Upper lobe of left lung (tissue), 6 donors: ENCODE measurements at regions not wholly inside any gene's neighbourhood (a gene's known extent, or its start where the extent isn't known, plus 50 kb on each side); places are given as distances from the start of the nearest gene placed in this dataset.

Experiments used
- ATAC-seq, 2 donors: fragments of 200-7000 bp; cut with Tn5 transposase; one replicate each; pipeline ENCODE4 v1.9.1; 2022; ENCODE audit warnings: mild to moderate bottlenecking in 2 of 2, moderate library complexity in 2 of 2; ENCODE audit not compliant: low FRiP score in 2 of 2
- DNase-seq, 2 donors: peaks; one replicate each; pipeline ENCODE4 v3.0.0-alpha.2; 2019 to 2020
- H3K27ac ChIP-seq, 4 donors: fragments of 200-600 bp; sonication (generic); one replicate each; pipeline ENCODE4 v1.5.1; 2016 to 2019
- H3K27me3 ChIP-seq, 4 donors: fragments of 200-600 bp; sonication (generic); one replicate each; pipeline ENCODE4 v1.5.1; 2017 to 2019
- H3K36me3 ChIP-seq, 4 donors: fragments of 200-600 bp; sonication (generic); one replicate each; pipeline ENCODE4 v1.5.1; 2016 to 2019
- H3K4me1 ChIP-seq, 4 donors: fragments of 200-600 bp; sonication (generic); one replicate each; pipeline ENCODE4 v1.5.1; 2018 to 2019
- H3K4me3 ChIP-seq, 4 donors: fragments of 200-600 bp; sonication (generic); one replicate each; pipeline ENCODE4 v1.5.1; 2017 to 2019; ENCODE audit warnings: mild to moderate bottlenecking in 2 of 4, moderate library complexity in 1 of 4
- H3K9me3 ChIP-seq, 4 donors: fragments of 200-600 bp; sonication (generic); one replicate each; pipeline ENCODE4 v1.5.1; 2018 to 2019
- EP300 ChIP-seq, 4 donors: sonication (generic); formaldehyde crosslinking; IDR thresholded peaks; one replicate each; pipeline ENCODE4 v1.5.1; 2017; ENCODE audit warnings: antibody characterized with exemption in 4 of 4, control low read depth in 2 of 4
- POLR2A ChIP-seq, 4 donors: fragments of 450-650 bp; IDR thresholded peaks; one replicate each; pipeline ENCODE4 v1.5.1; 2016 to 2017; ENCODE audit warnings: antibody characterized with exemption in 4 of 4, mild to moderate bottlenecking in 2 of 4
- POLR2AphosphoS5 ChIP-seq, 2 donors: sonication (generic); formaldehyde crosslinking; IDR thresholded peaks; one replicate each; pipeline ENCODE4 v1.5.1; 2017; ENCODE audit warnings: antibody characterized with exemption in 2 of 2
- WGBS, 2 donors: methylation state at CpG; one replicate each; pipeline ENCODE4 v1.1.5; 2017 to 2018; 5-methylcytosine and 5-hydroxymethylcytosine counted together
- TF ChIP-seq, protein P1 (sequence below), 6 experiments: fragments of 450-650 bp in 4 of 6; fragments of 200-600 bp in 2 of 6; sonication (generic) in 2 of 6; IDR thresholded peaks; one replicate each; pipeline ENCODE4 v1.5.1; 2016 to 2019; ENCODE audit warnings: antibody characterized with exemption in 6 of 6
- donor health status: DM: no; HTN: no; CAD: no; lungs with moderate emphysema.
- donor health status: DM: no; HTN: yes; CAD: no; lungs with severe emphysema.

GRCh38 chr2:6665093-6666045 is 200.3 kb downstream of the CMPK2 start:
- Histone ChIP-seq H3K4me1 (no peaks in the 10 kb centered on the region), H3K9me3 (no peaks in the 10 kb centered on the region), H3K27ac (no peak overlapping the region), H3K36me3 (no peaks in the 10 kb centered on the region), H3K4me3 (no peak overlapping the region), H3K27me3 (no peaks in the 10 kb centered on the region)
- 71% methylated on average over 8 of the region's 8 CpGs for WGBS, 2 donors
- DNase-seq: no peak
- ATAC-seq: no peak
- TF ChIP-seq EP300 (IDR thresholded peaks at IDR 0.05) (no peak), POLR2A (IDR thresholded peaks at IDR 0.05) (no peak), POLR2AphosphoS5 (IDR thresholded peaks at IDR 0.05) (no peak)
- TF ChIP-seq, protein P1, sequence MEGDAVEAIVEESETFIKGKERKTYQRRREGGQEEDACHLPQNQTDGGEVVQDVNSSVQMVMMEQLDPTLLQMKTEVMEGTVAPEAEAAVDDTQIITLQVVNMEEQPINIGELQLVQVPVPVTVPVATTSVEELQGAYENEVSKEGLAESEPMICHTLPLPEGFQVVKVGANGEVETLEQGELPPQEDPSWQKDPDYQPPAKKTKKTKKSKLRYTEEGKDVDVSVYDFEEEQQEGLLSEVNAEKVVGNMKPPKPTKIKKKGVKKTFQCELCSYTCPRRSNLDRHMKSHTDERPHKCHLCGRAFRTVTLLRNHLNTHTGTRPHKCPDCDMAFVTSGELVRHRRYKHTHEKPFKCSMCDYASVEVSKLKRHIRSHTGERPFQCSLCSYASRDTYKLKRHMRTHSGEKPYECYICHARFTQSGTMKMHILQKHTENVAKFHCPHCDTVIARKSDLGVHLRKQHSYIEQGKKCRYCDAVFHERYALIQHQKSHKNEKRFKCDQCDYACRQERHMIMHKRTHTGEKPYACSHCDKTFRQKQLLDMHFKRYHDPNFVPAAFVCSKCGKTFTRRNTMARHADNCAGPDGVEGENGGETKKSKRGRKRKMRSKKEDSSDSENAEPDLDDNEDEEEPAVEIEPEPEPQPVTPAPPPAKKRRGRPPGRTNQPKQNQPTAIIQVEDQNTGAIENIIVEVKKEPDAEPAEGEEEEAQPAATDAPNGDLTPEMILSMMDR (IDR thresholded peaks at IDR 0.05): no peak

GRCh38 chr2:6667326-6667725 is 198.4 kb downstream of the CMPK2 start:
- Histone ChIP-seq H3K4me1 (no peaks in the 10 kb centered on the region), H3K27me3 (no peaks in the 10 kb centered on the region), H3K36me3 (no peaks in the 10 kb centered on the region), H3K4me3 (no peak overlapping the region), H3K9me3 (no peaks in the 10 kb centered on the region), H3K27ac (no peak overlapping the region)
- 78 to 88% methylated on average over 4 of the region's 4 CpGs for WGBS, 2 donors
- ATAC-seq (no peak), DNase-seq (no peak)
- TF ChIP-seq POLR2A (IDR thresholded peaks at IDR 0.05) (no peak), EP300 (IDR thresholded peaks at IDR 0.05) (no peak), POLR2AphosphoS5 (IDR thresholded peaks at IDR 0.05) (no peak)
- TF ChIP-seq, protein P1 (IDR thresholded peaks at IDR 0.05): no peak

DNA sequence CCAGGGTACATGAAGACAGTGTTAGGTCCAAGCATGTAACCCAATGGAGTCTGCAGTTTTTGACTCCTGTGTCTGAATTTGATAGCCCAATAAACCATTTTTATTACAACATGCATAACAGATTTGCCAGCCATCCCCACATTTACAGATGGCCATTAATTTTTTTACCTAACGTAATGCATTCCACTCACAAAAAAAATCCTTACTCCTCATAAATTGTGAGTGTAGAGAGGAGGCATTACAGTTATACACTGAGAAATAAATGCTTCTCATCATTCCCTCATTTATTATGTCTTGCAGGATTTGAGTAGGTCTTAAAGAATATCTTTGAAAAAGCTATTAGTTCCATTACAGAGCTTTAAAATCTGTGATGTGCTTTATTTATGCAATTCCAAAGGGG is 193.8 kb downstream of the CMPK2 start:
- ATAC-seq (no peak), DNase-seq (no peak)
- no peak for TF ChIP-seq EP300 (IDR thresholded peaks at IDR 0.05)
- WGBS, 2 donors: 88 to 92% methylated on average over 1 of the region's 1 CpG
- Histone ChIP-seq H3K4me1 (no peaks in the 10 kb centered on the region), H3K27me3 (no peaks in the 10 kb centered on the region), H3K27ac (no peak overlapping the region), H3K36me3 (no peaks in the 10 kb centered on the region), H3K4me3 (no peak overlapping the region), H3K9me3 (no peaks in the 10 kb centered on the region)

DNA sequence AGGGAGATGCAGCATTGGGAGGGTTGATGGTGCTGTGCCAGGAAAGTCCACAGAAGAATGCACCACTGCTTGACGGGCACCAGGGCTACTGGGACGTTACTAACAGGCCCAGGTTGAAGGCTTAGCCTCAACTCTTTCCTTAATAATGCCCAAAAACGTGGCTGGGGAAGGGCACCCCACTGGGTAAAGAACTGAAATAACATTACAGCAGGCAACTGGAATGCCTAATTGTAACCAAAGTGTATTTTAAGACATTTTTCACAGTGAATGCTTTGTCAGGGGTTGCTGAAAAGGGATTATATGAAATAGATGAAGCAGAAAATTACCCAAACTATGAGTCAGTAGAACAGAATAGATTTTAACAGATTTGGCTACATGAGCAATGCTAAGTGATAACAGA is 191.3 kb downstream of the CMPK2 start:
- no peaks in the 10 kb centered on the region for H3K9me3 ChIP-seq
- H3K36me3 ChIP-seq: no peaks in the 10 kb centered on the region
- H3K27ac ChIP-seq: no peak overlapping the region
- no peaks in the 10 kb centered on the region for H3K27me3 ChIP-seq
- 71 to 74% methylated on average over 3 of the region's 3 CpGs for WGBS, 2 donors
- TF ChIP-seq, protein P1 (IDR thresholded peaks at IDR 0.05): no peak
- TF ChIP-seq POLR2AphosphoS5 (IDR thresholded peaks at IDR 0.05): no peak
- no peak for TF ChIP-seq EP300 (IDR thresholded peaks at IDR 0.05)
- no peak for TF ChIP-seq POLR2A (IDR thresholded peaks at IDR 0.05)
- no peak overlapping the region for H3K4me3 ChIP-seq
- H3K4me1 ChIP-seq: no peaks in the 10 kb centered on the region
- DNase-seq: no peak
- ATAC-seq: no peak

DNA sequence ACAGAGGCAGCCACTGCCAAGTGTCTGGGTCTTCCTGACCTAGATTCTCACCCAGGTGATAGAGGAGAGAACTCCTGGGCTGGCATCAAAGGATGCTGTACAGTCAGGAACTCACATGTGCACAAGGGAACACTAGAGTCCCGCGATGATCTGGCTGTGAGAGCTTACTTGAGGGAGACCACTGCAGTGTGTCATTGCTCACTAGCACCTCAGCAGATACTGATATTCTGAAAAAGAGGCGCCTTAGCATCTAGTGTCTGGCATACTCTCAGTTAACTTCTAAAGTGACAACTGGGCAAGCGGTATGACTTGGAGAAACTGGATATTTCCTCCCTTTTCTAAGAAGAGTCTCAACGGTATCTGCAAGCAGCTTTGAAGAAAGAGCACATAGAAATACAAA is 189.9 kb downstream of the CMPK2 start:
- no peak for DNase-seq
- TF ChIP-seq POLR2AphosphoS5 (IDR thresholded peaks at IDR 0.05) (no peak), POLR2A (IDR thresholded peaks at IDR 0.05) (no peak), EP300 (IDR thresholded peaks at IDR 0.05) (no peak)
- TF ChIP-seq, protein P1 (IDR thresholded peaks at IDR 0.05): no peak
- 77 to 84% methylated on average over 5 of the region's 5 CpGs for WGBS, 2 donors
- Histone ChIP-seq H3K4me3 (no peak overlapping the region), H3K27ac (no peak overlapping the region), H3K4me1 (no peaks in the 10 kb centered on the region), H3K9me3 (no peaks in the 10 kb centered on the region), H3K36me3 (no peaks in the 10 kb centered on the region), H3K27me3 (no peaks in the 10 kb centered on the region)
- ATAC-seq: no peak
